DOHH2 (cell line): ENCODE measurements at regions not wholly inside any gene's neighbourhood (a gene's known extent, or its start where the extent isn't known, plus 50 kb on each side); places are given as distances from the start of the nearest gene placed in this dataset.

Experiments
- H3F3A ChIP-seq: fragments of 200-600 bp; sonication (generic), shearing (Covaris generic); 2 replicates; pipeline ENCODE4 v1.6.0; 2016; ENCODE audit warnings: antibody characterized with exemption, mild to moderate bottlenecking; ENCODE audit not compliant: control insufficient read depth, insufficient read depth
- H3K27ac ChIP-seq: fragments of 200-600 bp; sonication (generic); 2 replicates; pipeline ENCODE4 v1.5.1; 2014; ENCODE audit warnings: low read depth, mild to moderate bottlenecking, low read length, moderate library complexity
- H3K27me3 ChIP-seq: fragments of 200-600 bp; sonication (generic); 2 replicates; pipeline ENCODE4 v1.6.1; 2014; ENCODE audit warnings: mild to moderate bottlenecking, low read length, mixed read lengths; ENCODE audit not compliant: control insufficient read depth
- H3K36me3 ChIP-seq: fragments of 200-600 bp; sonication (generic); 2 replicates; pipeline ENCODE4 v1.6.1; 2014; ENCODE audit warnings: mild to moderate bottlenecking, low read length, moderate library complexity, mixed read lengths; ENCODE audit not compliant: control insufficient read depth
- H3K4me1 ChIP-seq: fragments of 200-600 bp; sonication (generic); 2 replicates; pipeline ENCODE4 v1.6.1; 2014; ENCODE audit warnings: mild to moderate bottlenecking, low read length, mixed read lengths; ENCODE audit not compliant: control insufficient read depth
- H3K4me2 ChIP-seq: fragments of 200-600 bp; sonication (generic); 2 replicates; pipeline ENCODE4 v1.6.0; 2014; ENCODE audit warnings: mild to moderate bottlenecking, low read length, moderate library complexity
- H3K4me3 ChIP-seq: fragments of 200-600 bp; sonication (generic); 2 replicates; pipeline ENCODE4 v1.5.1; 2014; ENCODE audit warnings: mild to moderate bottlenecking, low read length, mixed read lengths
- H3K79me2 ChIP-seq: fragments of 200-600 bp; sonication (generic); 2 replicates; pipeline ENCODE4 v1.6.1; 2014; ENCODE audit warnings: mild to moderate bottlenecking, low read length, mixed read lengths; ENCODE audit not compliant: control insufficient read depth
- H3K9me2 ChIP-seq: fragments of 200-600 bp; sonication (generic); replicated peaks from 2 replicates; pipeline ENCODE4 v1.6.1; 2014; ENCODE audit warnings: mild to moderate bottlenecking, low read length, mixed read lengths; ENCODE audit not compliant: control insufficient read depth
- H3K9me3 ChIP-seq: fragments of 200-600 bp; sonication (generic); 2 replicates; pipeline ENCODE4 v1.6.1; 2014; ENCODE audit warnings: antibody characterized with exemption, low read length, mixed read lengths; ENCODE audit not compliant: control insufficient read depth, insufficient read depth
- H4K20me1 ChIP-seq: fragments of 200-600 bp; sonication (generic); 2 replicates; pipeline ENCODE4 v1.6.0; 2014; ENCODE audit warnings: low read depth, mild to moderate bottlenecking, antibody characterized with exemption, low read length, moderate library complexity; ENCODE audit not compliant: control insufficient read depth, insufficient read depth
- CTCF ChIP-seq: fragments of 200-600 bp; sonication (generic); IDR thresholded peaks from one replicate; pipeline ENCODE4 v1.5.1; 2014; ENCODE audit warnings: antibody characterized with exemption, mild to moderate bottlenecking, low read depth, low read length; ENCODE audit not compliant: poor library complexity, severe bottlenecking
- EZH2phosphoT487 ChIP-seq: fragments of 200-600 bp; sonication (generic); IDR thresholded peaks from 2 replicates; pipeline ENCODE4 v1.6.1; 2017; ENCODE audit warnings: borderline replicate concordance, mild to moderate bottlenecking, antibody characterized with exemption, low read length, moderate library complexity, mixed read lengths

GRCh38 chr10:43958964-43959363 is 310.3 kb upstream of the ZNF32 start:
- Histone ChIP-seq H3K27me3 (peaks cover 7% of the 10 kb centered on the region), H4K20me1 (no peaks in the 10 kb centered on the region)

GRCh38 chr10:43958071-43958432 is 309.4 kb upstream of the ZNF32 start:
- no peak for TF ChIP-seq CTCF
- Histone ChIP-seq H3K36me3 (no peaks in the 10 kb centered on the region), H4K20me1 (no peaks in the 10 kb centered on the region), H3K4me3 (no peak overlapping the region), H3K9me2 (no peaks in the 10 kb centered on the region), H3K4me2 (no peak overlapping the region), H3K4me1 (no peaks in the 10 kb centered on the region), H3F3A (no peaks in the 10 kb centered on the region), H3K79me2 (no peaks in the 10 kb centered on the region), H3K27me3 (peaks cover under 1% of the 10 kb centered on the region; the same call in 1 of the 2 replicates), H3K27ac (no peak overlapping the region), H3K9me3 (no peaks in the 10 kb centered on the region)

More at GRCh38 chr10:43958964-43959363, 310.3 kb upstream of the ZNF32 start:
- H3K27ac ChIP-seq, result no peak overlapping the region
- no peak overlapping the region for H3K4me3 ChIP-seq
- H3K9me3 ChIP-seq, result no peaks in the 10 kb centered on the region
- TF ChIP-seq CTCF, result no peak
- TF ChIP-seq EZH2phosphoT487, result no peak
- H3K4me1 ChIP-seq, result no peaks in the 10 kb centered on the region
- no peaks in the 10 kb centered on the region for H3K79me2 ChIP-seq
- no peaks in the 10 kb centered on the region for H3K9me2 ChIP-seq
- H3K4me2 ChIP-seq, result no peak overlapping the region
- H3F3A ChIP-seq, result no peaks in the 10 kb centered on the region
- no peaks in the 10 kb centered on the region for H3K36me3 ChIP-seq

- H4K20me1 ChIP-seq, result no peaks in the 10 kb centered on the region
- H3K4me3 ChIP-seq, result no peak overlapping the region
- H3K9me3 ChIP-seq, result no peaks in the 10 kb centered on the region
- H3K27ac ChIP-seq, result no peak overlapping the region
- no peaks in the 10 kb centered on the region for H3F3A ChIP-seq
- no peaks in the 10 kb centered on the region for H3K27me3 ChIP-seq
- H3K36me3 ChIP-seq, result no peaks in the 10 kb centered on the region
- H3K9me2 ChIP-seq, result no peaks in the 10 kb centered on the region
- TF ChIP-seq EZH2phosphoT487 (no peak), CTCF (no peak)
- H3K79me2 ChIP-seq, result no peaks in the 10 kb centered on the region
- H3K4me2 ChIP-seq, result no peak overlapping the region
- no peaks in the 10 kb centered on the region for H3K4me1 ChIP-seq
Observed at GRCh38 chr10:43957267-43958070, 308.8 kb upstream of the ZNF32 start.
